GM12878 (cell line): ENCODE measurements at regions not wholly inside any gene's neighbourhood (a gene's known extent, or its start where the extent isn't known, plus 50 kb on each side); places are given as distances from the start of the nearest gene placed in this dataset.

ENCODE experiments used
- ATAC-seq: fragments of 200-7000 bp; cut with Tn5 transposase; 3 replicates; pipeline ENCODE4 v1.9.1; 2020; ENCODE audit warnings: mild to moderate bottlenecking, moderate library complexity
- BruUV-seq: library from RNA; stranded (reverse); fragments of 400-500 nt; replicated peaks from 2 replicates; lab custom pipeline; 2021; lab: Mats Ljungman, UMichigan
- CTCF ChIA-PET: fragments of 300-600 bp; sonication (Branson Sonifier 250); formaldehyde crosslinking; extraction: SDS; loops from one replicate; lab custom pipeline; 2021; ENCODE audit warnings: inconsistent platforms; lab: Yijun Ruan, JAX
- POLR2A ChIA-PET: fragments of 350-600 bp; formaldehyde crosslinking; extraction: SDS; loops from one replicate; lab custom pipeline; 2021; ENCODE audit warnings: inconsistent platforms; lab: Charles Lee
- RAD21 ChIA-PET: fragments of 300-600 bp; sonication (Branson Sonifier 250); formaldehyde crosslinking; loops from one replicate; lab custom pipeline; 2023; ENCODE audit warnings: antibody characterized with exemption; ENCODE audit not compliant: unreplicated experiment; lab: Charles Lee
- SMC1A ChIA-PET: fragments of 300-600 bp; sonication (Branson Sonifier 250); formaldehyde crosslinking; loops from one replicate; lab custom pipeline; 2023; ENCODE audit not compliant: unreplicated experiment, uncharacterized antibody; lab: Charles Lee
- DNase-seq: peaks from one replicate; pipeline ENCODE4 v3.0.0-alpha.2; 2011; ENCODE audit warnings: low read depth, low spot score
- FAIRE-seq: peaks from 3 replicates; lab custom pipeline; 2011; peaks lifted over from hg19 to GRCh38; lab: Jason Lieb, UNC
- H2AFZ ChIP-seq: 2 replicates; pipeline ENCODE4 v1.6.0; 2011; ENCODE audit warnings: low read depth, low read length, control low read depth; ENCODE audit not compliant: control insufficient read depth
- H3K27ac ChIP-seq: 2 replicates; pipeline ENCODE4 v1.5.1; 2011; ENCODE audit warnings: control low read depth; ENCODE audit not compliant: control insufficient read depth, insufficient read depth
- H3K27me3 ChIP-seq, 2 experiments: replicated peaks in 1 of 2; 2 replicates each; pipeline versions ENCODE4 v1.6.0 to v1.6.1; 2011; ENCODE audit warnings: low read length in 1 of 2; ENCODE audit not compliant: control insufficient read depth in 2 of 2, insufficient read depth in 2 of 2
- H3K36me3 ChIP-seq, 2 experiments: 2 replicates each; pipeline ENCODE4 v1.5.1; 2011; ENCODE audit warnings: low read length in 1 of 2; ENCODE audit not compliant: control insufficient read depth in 2 of 2, insufficient read depth in 2 of 2
- H3K4me1 ChIP-seq: 2 replicates; pipeline ENCODE4 v1.6.1; 2011; ENCODE audit warnings: mild to moderate bottlenecking, low read length, moderate library complexity, mixed read lengths; ENCODE audit not compliant: control insufficient read depth, insufficient read depth
- H3K4me2 ChIP-seq: 2 replicates; pipeline ENCODE4 v1.6.0; 2011; ENCODE audit warnings: control low read depth; ENCODE audit not compliant: control insufficient read depth, insufficient read depth
- H3K4me3 ChIP-seq: fragments of 200-600 bp; sonication (generic); 2 replicates; pipeline ENCODE4 v1.5.1; 2016
- H3K79me2 ChIP-seq: 2 replicates; pipeline ENCODE4 v1.6.0; 2011; ENCODE audit warnings: low read length; ENCODE audit not compliant: control insufficient read depth, insufficient read depth
- H3K9ac ChIP-seq: 2 replicates; pipeline ENCODE4 v1.8.0; 2011; ENCODE audit warnings: low read length, control low read depth, mixed read lengths; ENCODE audit not compliant: control insufficient read depth, insufficient read depth
- H3K9me3 ChIP-seq: replicated peaks from 3 replicates; pipeline ENCODE4 v1.5.1; 2011; ENCODE audit warnings: mild to moderate bottlenecking, low read length; ENCODE audit not compliant: control insufficient read depth, insufficient read depth
- H4K20me1 ChIP-seq: 2 replicates; pipeline ENCODE4 v1.6.0; 2011; ENCODE audit not compliant: control insufficient read depth, insufficient read depth
- BMI1 ChIP-seq: fragments of 450-650 bp; IDR thresholded peaks from 2 replicates; pipeline ENCODE4 v1.6.1; 2016; ENCODE audit warnings: mild to moderate bottlenecking, moderate library complexity, borderline replicate concordance
- BRCA1 ChIP-seq: IDR thresholded peaks from 2 replicates; pipeline ENCODE4 v1.6.1; 2011; ENCODE audit warnings: low read depth, low read length, improper control_type of control experiment
- CBX3 ChIP-seq: fragments of 200-600 bp; sonication (generic); IDR thresholded peaks from 2 replicates; pipeline ENCODE4 v1.6.1; 2016; ENCODE audit warnings: low read depth, borderline replicate concordance
- CREM ChIP-seq: IDR thresholded peaks from 2 replicates; pipeline ENCODE4 v1.6.1; 2014; ENCODE audit warnings: antibody characterized with exemption, low read depth
- ETV6 ChIP-seq, 2 experiments: fragments of 450-650 bp in 1 of 2; IDR thresholded peaks in 1 of 2; conservative IDR thresholded peaks in 1 of 2; 2 replicates each; pipeline ENCODE4 v1.6.1; 2014; ENCODE audit warnings: antibody characterized with exemption in 1 of 2, borderline replicate concordance in 1 of 2, low read depth in 1 of 2, mild to moderate bottlenecking in 1 of 2, moderate library complexity in 1 of 2
- FOS ChIP-seq: IDR thresholded peaks from 3 replicates; pipeline ENCODE4 v1.6.1; 2011; ENCODE audit warnings: borderline replicate concordance; ENCODE audit not compliant: insufficient read length; ENCODE audit errors: extremely low read depth
- GATAD2B ChIP-seq: fragments of 450-650 bp; conservative IDR thresholded peaks from 2 replicates; pipeline ENCODE4 v1.6.1; 2017; ENCODE audit warnings: low read depth, mild to moderate bottlenecking, moderate library complexity
- HDGF ChIP-seq: fragments of 450-650 bp; IDR thresholded peaks from 2 replicates; pipeline ENCODE4 v1.6.1; 2016; ENCODE audit warnings: antibody characterized with exemption
- KDM1A ChIP-seq: fragments of 200-600 bp; sonication (generic); IDR thresholded peaks from 2 replicates; pipeline ENCODE4 v1.6.1; 2016; ENCODE audit warnings: borderline replicate concordance
- MAX ChIP-seq: IDR thresholded peaks from 2 replicates; pipeline ENCODE4 v1.6.1; 2012; ENCODE audit warnings: low read depth, low read length, improper control_type of control experiment
- MYC ChIP-seq: IDR thresholded peaks from 2 replicates; pipeline ENCODE4 v1.6.1; 2011; ENCODE audit warnings: mild to moderate bottlenecking, low read length, moderate library complexity, inconsistent platforms; ENCODE audit not compliant: insufficient read depth, insufficient replicate concordance, insufficient read length, severe bottlenecking
- NR2C2 ChIP-seq: IDR thresholded peaks from 2 replicates; pipeline ENCODE4 v1.6.1; 2011; ENCODE audit warnings: borderline replicate concordance, low read depth; ENCODE audit not compliant: control insufficient read depth, insufficient read length
- NRF1 ChIP-seq: conservative IDR thresholded peaks from 2 replicates; pipeline ENCODE4 v1.6.1; 2011; ENCODE audit warnings: mild to moderate bottlenecking, low read depth, low read length, improper control_type of control experiment
- RUNX3 ChIP-seq: IDR thresholded peaks from 2 replicates; pipeline ENCODE4 v1.6.1; 2012; ENCODE audit warnings: low read length, inconsistent platforms
- YY1 ChIP-seq: IDR thresholded peaks from 2 replicates; pipeline ENCODE4 v1.6.1; 2011; ENCODE audit warnings: low read depth, mild to moderate bottlenecking, low read length
- ZNF24 ChIP-seq: fragments of 450-650 bp; IDR thresholded peaks from 2 replicates; pipeline ENCODE4 v1.6.1; 2017; ENCODE audit warnings: antibody characterized with exemption, mild to moderate bottlenecking
- ZZZ3 ChIP-seq: IDR thresholded peaks from 2 replicates; pipeline ENCODE4 v1.6.1; 2011; ENCODE audit warnings: low read depth; ENCODE audit not compliant: control insufficient read depth, insufficient read length
- WGBS: methylation state at CpG from one replicate; pipeline ENCODE4 v1.1.6; 2016; ENCODE audit warnings: low lambda C conversion rate; ENCODE audit not compliant: insufficient replicate concordance, insufficient coverage; ENCODE audit errors: missing lambda C conversion rate; 5-methylcytosine and 5-hydroxymethylcytosine counted together
- in situ Hi-C: fragments of 300-500 bp; cut with MboI; formaldehyde crosslinking; loops from 9 replicates; pipeline ENCODE4 v1.14.3; 2018; ENCODE audit warnings: mixed read lengths
- intact Hi-C: fragments of 100-400 bp; cut with micrococcal nuclease; formaldehyde crosslinking; loops from one replicate; pipeline ENCODE4 v1.14.2; 2022; ENCODE audit not compliant: unreplicated experiment

- no peaks in the 10 kb centered on the region for H3K79me2 ChIP-seq
- no peaks in the 10 kb centered on the region for H3K9me3 ChIP-seq
- H4K20me1 ChIP-seq = no peaks in the 10 kb centered on the region
- H3K27me3 ChIP-seq = no peaks in the 10 kb centered on the region; a peak in 1 of 4 replicates
- in situ Hi-C loops = no loop called here
- SMC1A ChIA-PET = no interaction called here
- no peak for FAIRE-seq
- CTCF ChIA-PET = no interaction called here
- TF ChIP-seq NR2C2 (no peak), CBX3 (no peak), MYC (no peak), HDGF (no peak), FOS (no peak), ETV6 (conservative IDR thresholded peaks at IDR 0.05 in 1 of 2, IDR thresholded peaks at IDR 0.05 in 1 of 2; ENCODE audit: borderline replicate concordance in 1 of 2, low read depth in 1 of 2) (no peak), ZZZ3 (no peak)
- H2AFZ ChIP-seq = no peak overlapping the region
- H3K4me1 ChIP-seq = no peaks in the 10 kb centered on the region
- no peaks in the 10 kb centered on the region for H3K36me3 ChIP-seq
- intact Hi-C loops = no loop called here
- H3K9ac ChIP-seq = no peak overlapping the region
- no peak overlapping the region for H3K4me3 ChIP-seq
- 1% methylated on average over 4 of the region's 4 CpGs for WGBS
- POLR2A ChIA-PET = no interaction called here
- H3K27ac ChIP-seq = no peak overlapping the region
- no peak for DNase-seq
- RAD21 ChIA-PET = no interaction called here
- no peak for ATAC-seq
- no peak overlapping the region for H3K4me2 ChIP-seq
- BruUV-seq = no TSS peak
These were observed 182.1 kb downstream of the EVX1 start for GRCh38 chr7:27424749-27425148.

DNA sequence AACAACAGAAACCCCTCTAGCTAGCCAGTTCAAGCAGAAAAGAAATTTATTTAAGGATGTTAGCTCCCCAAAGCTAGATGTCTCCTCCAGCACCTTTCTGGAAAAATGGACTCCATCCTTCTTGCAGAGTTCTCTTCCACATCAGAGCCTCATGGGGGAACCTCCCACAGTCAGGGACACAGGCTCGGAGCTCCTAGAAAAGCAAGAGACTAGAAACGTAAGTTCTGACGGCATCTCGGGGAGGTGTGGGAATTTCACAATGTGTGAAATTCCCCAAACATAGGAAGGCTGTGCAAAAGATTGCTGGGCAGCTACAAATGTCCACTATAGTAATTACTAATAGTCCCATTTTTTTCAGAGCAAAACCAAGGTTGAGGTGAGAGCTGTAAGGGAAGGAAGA is 184.8 kb downstream of the EVX1 start:
- Histone ChIP-seq H3K4me3 (no peak overlapping the region), H3K9me3 (no peaks in the 10 kb centered on the region), H3K4me2 (no peak overlapping the region), H3K27me3 (no peaks in the 10 kb centered on the region; a peak in 1 of 4 replicates), H3K36me3 (no peaks in the 10 kb centered on the region), H3K27ac (no peak overlapping the region), H3K4me1 (no peaks in the 10 kb centered on the region), H3K9ac (no peak overlapping the region), H3K79me2 (no peaks in the 10 kb centered on the region), H2AFZ (no peak overlapping the region), H4K20me1 (no peaks in the 10 kb centered on the region)
- ATAC-seq (no peak), DNase-seq (no peak), FAIRE-seq (no peak)
- ChIA-PET CTCF (no interaction called here), RAD21 (no interaction called here), POLR2A (no interaction called here), SMC1A (interaction anchor here (1.0 kb wide), 1 partner anchor 11 kb away, joined by 4 read pairs; no protein-coding TSS in a partner anchor)
- TF ChIP-seq RUNX3 = no peak
- no peak for TF ChIP-seq ZNF24
- no peak for TF ChIP-seq NRF1
- no peak for TF ChIP-seq HDGF
- TF ChIP-seq BMI1 = no peak
- TF ChIP-seq YY1 = no peak
- no peak for TF ChIP-seq BRCA1
- no peak for TF ChIP-seq GATAD2B
- TF ChIP-seq CREM = no peak
- TF ChIP-seq MAX = no peak
- TF ChIP-seq KDM1A = no peak
- BruUV-seq = no TSS peak
- intact Hi-C loops (no loop called here), in situ Hi-C loops (no loop called here)
- WGBS = 63% methylated on average over 4 of the region's 4 CpGs
